NCI-H82 (cell line): ENCODE measurements at regions not wholly inside any gene's neighbourhood (a gene's known extent, or its start where the extent isn't known, plus 50 kb on each side); places are given as distances from the start of the nearest gene placed in this dataset.

ENCODE experiments used
- DNase-seq: peaks from one replicate; lab custom pipeline; 2025; lab: John Stamatoyannopoulos, UW

- DNase-seq, result peak; percentile 40
These were observed 363.7 kb downstream of the CSNK1G3 start for GRCh38 chr5:123875561-123876275.

- DNase-seq, result peak; percentile 74
These were observed 362.7 kb downstream of the CSNK1G3 start for GRCh38 chr5:123874600-123875201.

- DNase-seq, result no peak
These were observed 361.9 kb downstream of the CSNK1G3 start for GRCh38 chr5:123873846-123874245.

- DNase-seq, result no peak
These were observed 359.4 kb downstream of the CSNK1G3 start for GRCh38 chr5:123871373-123871772.

- no peak for DNase-seq
These were observed 356.9 kb downstream of the CSNK1G3 start for GRCh38 chr5:123868881-123869280.

GRCh38 chr5:123868267-123868666 lies 356.3 kb downstream of the CSNK1G3 start:
- no peak for DNase-seq

GRCh38 chr5:123865641-123866040 lies 353.7 kb downstream of the CSNK1G3 start:
- DNase-seq, result no peak

- no peak for DNase-seq
These were observed 352.6 kb downstream of the CSNK1G3 start for GRCh38 chr5:123864578-123864977.

- DNase-seq, result no peak
These were observed 347.0 kb downstream of the CSNK1G3 start for GRCh38 chr5:123858938-123859337.

- DNase-seq, result no peak
These were observed 344.8 kb downstream of the CSNK1G3 start for GRCh38 chr5:123856766-123857165.

- no peak for DNase-seq
These were observed 343.6 kb downstream of the CSNK1G3 start for GRCh38 chr5:123855609-123856008.

GRCh38 chr5:123845356-123846100 lies 333.6 kb downstream of the CSNK1G3 start:
- DNase-seq, result no peak

- no peak for DNase-seq
These were observed 332.9 kb downstream of the CSNK1G3 start for GRCh38 chr5:123844873-123845272.

GRCh38 chr5:123835421-123835820 lies 323.4 kb downstream of the CSNK1G3 start:
- DNase-seq, result no peak

- no peak for DNase-seq
These were observed 318.6 kb downstream of the CSNK1G3 start for GRCh38 chr5:123830575-123830974.

- DNase-seq, result no peak
These were observed 315.8 kb downstream of the CSNK1G3 start for GRCh38 chr5:123827811-123828210.

- DNase-seq, result no peak
These were observed 307.9 kb downstream of the CSNK1G3 start for GRCh38 chr5:123819833-123820232.

- no peak for DNase-seq
These were observed 307.4 kb downstream of the CSNK1G3 start for GRCh38 chr5:123819386-123819785.

GRCh38 chr5:123817267-123817666 lies 305.3 kb downstream of the CSNK1G3 start:
- no peak for DNase-seq

- DNase-seq, result peak; percentile 42
These were observed 303.0 kb downstream of the CSNK1G3 start for GRCh38 chr5:123814801-123815470.

GRCh38 chr5:123813937-123814624 lies 302.1 kb downstream of the CSNK1G3 start:
- peak; percentile 88 for DNase-seq

- peak; percentile 40 for DNase-seq
These were observed 301.3 kb downstream of the CSNK1G3 start for GRCh38 chr5:123813264-123813663.
